ENCODE measurements at regions not wholly inside any gene's neighbourhood (a gene's known extent, or its start where the extent isn't known, plus 50 kb on each side); places are given as distances from the start of the nearest gene placed in this dataset.

DNA sequence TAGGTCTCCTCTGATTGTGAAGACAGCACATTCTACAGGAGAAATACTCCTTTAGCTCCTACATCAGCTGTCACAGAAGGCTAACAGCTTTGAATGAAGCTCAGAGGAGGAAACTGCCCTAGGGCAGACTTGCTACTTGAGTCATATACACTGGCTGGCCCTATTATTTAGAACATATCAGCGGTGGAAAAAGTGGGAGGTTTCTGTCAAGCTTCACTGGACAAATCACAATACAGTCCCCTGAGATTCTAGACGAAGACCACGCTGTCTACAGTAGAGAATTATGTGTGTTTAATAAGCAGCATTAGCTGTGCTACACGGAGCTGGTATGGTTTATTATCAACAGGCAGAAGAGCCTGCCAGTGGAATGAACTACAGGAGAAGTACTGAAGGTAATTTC lies 230.9 kb upstream of the FSIP2 start:
- H3K79me2 ChIP-seq (ENCODE audit: control insufficient read depth in 1 of 2, insufficient read depth in 2 of 2, low read length in 2 of 2): no peaks in the 10 kb centered on the region
- no peak overlapping the region for H3K9ac ChIP-seq (replicated peaks in 1 of 4; ENCODE audit: extremely low read depth in 1 of 4, low read depth in 3 of 4, low read length in 3 of 4)
- H3K23ac ChIP-seq (ENCODE audit: insufficient read length): no peak overlapping the region
- H3K27ac ChIP-seq (ENCODE audit: low read depth, low read length): no peak overlapping the region
- DNase-seq (ENCODE audit: low read depth in 1 of 2, low spot score in 2 of 2) (no peak), FAIRE-seq (no peak)
- H3K27me3 ChIP-seq (replicated peaks in 1 of 4; ENCODE audit: control insufficient read depth in 3 of 4, extremely low read depth in 1 of 4, insufficient read depth in 3 of 4, low read length in 3 of 4): no peaks in the 10 kb centered on the region
- H2BK5ac ChIP-seq (ENCODE audit: low read depth, low read length): no peak overlapping the region
- no peak overlapping the region for H3K4me3 ChIP-seq (ENCODE audit: extremely low read depth in 1 of 4, insufficient read depth in 2 of 4, low read depth in 3 of 4, low read length in 4 of 4)
- H2BK20ac ChIP-seq (ENCODE audit: low read length): no peak overlapping the region
- H3K9me3 ChIP-seq (ENCODE audit: insufficient read depth in 2 of 2, low read depth in 1 of 2, low read length in 1 of 2): peaks cover 14 to 24% of the 10 kb centered on the region in 2 experiments
- H3K23me2 ChIP-seq (ENCODE audit: low read depth, low read length): no peaks in the 10 kb centered on the region
- no peak overlapping the region for H2BK120ac ChIP-seq (replicated peaks; ENCODE audit: low read depth, low read length)
- no peak overlapping the region for H4K8ac ChIP-seq (ENCODE audit: extremely low read depth, insufficient read depth, low read length)
- H3K4me2 ChIP-seq (ENCODE audit: insufficient read depth in 1 of 2, low read depth in 2 of 2, low read length in 2 of 2): no peak overlapping the region
- no peak overlapping the region for H3K4ac ChIP-seq (replicated peaks; ENCODE audit: insufficient read length, low read depth, low read length)
- H3K36me3 ChIP-seq (ENCODE audit: control insufficient read depth in 2 of 4, insufficient read depth in 4 of 4, low read length in 3 of 4): peaks cover 0 to 10% (median 1%) of the 10 kb centered on the region in 4 experiments; a peak in 2 of 8 replicates
- H3K79me1 ChIP-seq (ENCODE audit: low read depth, low read length): no peaks in the 10 kb centered on the region
- H2BK15ac ChIP-seq (ENCODE audit: low read length): no peak overlapping the region
- no peak overlapping the region for H3K18ac ChIP-seq (ENCODE audit: extremely low read depth, low read length)
- H2AK5ac ChIP-seq (ENCODE audit: low read depth, low read length): no peak overlapping the region
- WGBS, 2 experiments (ENCODE audit: extremely low coverage in 1 of 2, insufficient coverage in 1 of 2, insufficient read length in 1 of 2, insufficient replicate concordance in 2 of 2, low coverage in 1 of 2, low lambda C conversion rate in 2 of 2, missing lambda C conversion rate in 1 of 2): 91% methylated on average over 4 of the region's 4 CpGs; no CpG with 5 or more reads in 1 of the 2 experiments
- TF ChIP-seq RXRA (IDR thresholded peaks at IDR 0.05; ENCODE audit: insufficient read depth, low read depth, low read length) (no peak), ASH2L (IDR thresholded peaks at IDR 0.05; ENCODE audit: low read length) (no peak), BCL11A (IDR thresholded peaks at IDR 0.05; ENCODE audit: low read depth in 2 of 2, low read length in 2 of 2) (no peak), CEBPB (IDR thresholded peaks at IDR 0.05; ENCODE audit: low read depth, low read length) (no peak), POLR2AphosphoS5 (IDR thresholded peaks at IDR 0.05; ENCODE audit: low read depth, low read length) (no peak), PHF8 (conservative IDR thresholded peaks at IDR 0.05; ENCODE audit: low read depth, low read length) (no peak)
- ChIA-PET CTCF (ENCODE audit: partially characterized antibody) (interaction anchor here (1.1 to 1.2 kb wide), 2 partner anchors 14 to 231 kb away, joined by 4 read pairs; partner anchors contain the start of gene FSIP2), POLR2A (ENCODE audit: partially characterized antibody) (no interaction called here)
- no peak overlapping the region for H2AFZ ChIP-seq (ENCODE audit: low read length)
- no peak overlapping the region for H4K5ac ChIP-seq (ENCODE audit: insufficient read length, low read depth, low read length)
- no peak overlapping the region for H3K56ac ChIP-seq (replicated peaks; ENCODE audit: insufficient read length, low read depth, low read length)
- H4K91ac ChIP-seq (replicated peaks; ENCODE audit: insufficient read length, low read length): no peak overlapping the region
- no peak overlapping the region for H2BK12ac ChIP-seq (ENCODE audit: low read depth, low read length)
- no peaks in the 10 kb centered on the region for H3K4me1 ChIP-seq (replicated peaks in 1 of 4; ENCODE audit: control insufficient read depth in 3 of 4, insufficient read depth in 4 of 4, low read length in 3 of 4)
- H4K20me1 ChIP-seq (replicated peaks in 1 of 2; ENCODE audit: control insufficient read depth in 1 of 2, insufficient read depth in 2 of 2, low read length in 2 of 2): no peaks in the 10 kb centered on the region
- no peak overlapping the region for H3K14ac ChIP-seq (ENCODE audit: insufficient read length)

Measured in H1 (cell line).